ENCODE measurements at regions not wholly inside any gene's neighbourhood (a gene's known extent, or its start where the extent isn't known, plus 50 kb on each side); places are given as distances from the start of the nearest gene placed in this dataset.
A peak's percentile ranks its signal among the peaks of the same experiment; 100 is the strongest.

- peak; percentile 82 for DNase-seq (ENCODE audit: low spot score)
Measured at GRCh38 chr3:10738688-10739372, 77.2 kb upstream of the SLC6A11 start.

- no peak for DNase-seq (ENCODE audit: low spot score)
Measured at GRCh38 chr3:10740954-10741353, 75.1 kb upstream of the SLC6A11 start.

GRCh38 chr3:10741891-10742671 is 73.9 kb upstream of the SLC6A11 start:
- no peak for DNase-seq (ENCODE audit: low spot score)

GRCh38 chr3:10743366-10744097 is 72.5 kb upstream of the SLC6A11 start:
- DNase-seq (ENCODE audit: low spot score) = no peak

- no peak for DNase-seq (ENCODE audit: low spot score)
Measured at GRCh38 chr3:10744098-10744465, 71.9 kb upstream of the SLC6A11 start.

- no peak for DNase-seq (ENCODE audit: low spot score)
Measured at GRCh38 chr3:10745392-10745791, 70.6 kb upstream of the SLC6A11 start.

- no peak for DNase-seq (ENCODE audit: low spot score)
Measured at GRCh38 chr3:10746001-10746400, 70.0 kb upstream of the SLC6A11 start.

- no peak for DNase-seq (ENCODE audit: low spot score)
Measured at GRCh38 chr3:10746684-10747083, 69.3 kb upstream of the SLC6A11 start.

- no peak for DNase-seq (ENCODE audit: low spot score)
Measured at GRCh38 chr3:10747341-10747740, 68.7 kb upstream of the SLC6A11 start.

- no peak for DNase-seq (ENCODE audit: low spot score)
Measured at GRCh38 chr3:10748040-10748439, 68.0 kb upstream of the SLC6A11 start.

GRCh38 chr3:10753964-10754363 is 62.1 kb upstream of the SLC6A11 start:
- no peak for DNase-seq (ENCODE audit: low spot score)

- DNase-seq (ENCODE audit: low spot score) = no peak
Measured at GRCh38 chr3:10756546-10756945, 59.5 kb upstream of the SLC6A11 start.

- no peak for DNase-seq (ENCODE audit: low spot score)
Measured at GRCh38 chr3:10757021-10757820, 58.8 kb upstream of the SLC6A11 start.

- DNase-seq (ENCODE audit: low spot score) = no peak
Measured at GRCh38 chr3:10757821-10758130, 58.3 kb upstream of the SLC6A11 start.

GRCh38 chr3:10758304-10759037 is 57.6 kb upstream of the SLC6A11 start:
- DNase-seq (ENCODE audit: low spot score) = peak; percentile 96

- no peak for DNase-seq (ENCODE audit: low spot score)
Measured at GRCh38 chr3:10759495-10759894, 56.5 kb upstream of the SLC6A11 start.

GRCh38 chr3:10760199-10760598 is 55.8 kb upstream of the SLC6A11 start:
- no peak for DNase-seq (ENCODE audit: low spot score)

- DNase-seq (ENCODE audit: low spot score) = no peak
Measured at GRCh38 chr3:10761583-10761982, 54.4 kb upstream of the SLC6A11 start.

- no peak for DNase-seq (ENCODE audit: low spot score)
Measured at GRCh38 chr3:10762116-10762515, 53.9 kb upstream of the SLC6A11 start.

- DNase-seq (ENCODE audit: low spot score) = no peak
Measured at GRCh38 chr3:10762611-10763247, 53.3 kb upstream of the SLC6A11 start.

GRCh38 chr3:10763248-10763620 is 52.8 kb upstream of the SLC6A11 start:
- DNase-seq (ENCODE audit: low spot score) = no peak
